HFFc6 (cell line): ENCODE measurements at regions not wholly inside any gene's neighbourhood (a gene's known extent, or its start where the extent isn't known, plus 50 kb on each side); places are given as distances from the start of the nearest gene placed in this dataset.

Source experiments
- DNase-seq: peaks from one replicate; pipeline ENCODE4 v3.0.0-alpha.2; 2018
- H3K27ac Mint-ChIP-seq: 2 replicates; pipeline ENCODE4 v1.8.0; 2020; ENCODE audit warnings: mild to moderate bottlenecking, mixed read lengths
- H3K27me3 Mint-ChIP-seq: 2 replicates; pipeline ENCODE4 v1.8.0; 2021; ENCODE audit warnings: mild to moderate bottlenecking, moderate library complexity, mixed read lengths; ENCODE audit not compliant: insufficient read depth
- H3K36me3 Mint-ChIP-seq: 2 replicates; pipeline ENCODE4 v1.8.0; 2021; ENCODE audit warnings: low read depth, mixed read lengths
- H3K4me1 Mint-ChIP-seq: 2 replicates; pipeline ENCODE4 v1.8.0; 2020; ENCODE audit warnings: low read depth, mixed read lengths
- H3K4me3 Mint-ChIP-seq: 2 replicates; pipeline ENCODE4 v1.8.0; 2020; ENCODE audit warnings: mild to moderate bottlenecking, moderate library complexity, mixed read lengths
- H3K9me3 Mint-ChIP-seq: 2 replicates; pipeline ENCODE4 v1.8.0; 2020; ENCODE audit warnings: mild to moderate bottlenecking, mixed read lengths
- TF ChIP-seq, protein P1 (sequence below): fragments of 200-600 bp; sonication (generic); IDR thresholded peaks from 2 replicates; pipeline ENCODE4 v1.5.0; 2021; ENCODE audit warnings: antibody characterized with exemption, mild to moderate bottlenecking

DNA sequence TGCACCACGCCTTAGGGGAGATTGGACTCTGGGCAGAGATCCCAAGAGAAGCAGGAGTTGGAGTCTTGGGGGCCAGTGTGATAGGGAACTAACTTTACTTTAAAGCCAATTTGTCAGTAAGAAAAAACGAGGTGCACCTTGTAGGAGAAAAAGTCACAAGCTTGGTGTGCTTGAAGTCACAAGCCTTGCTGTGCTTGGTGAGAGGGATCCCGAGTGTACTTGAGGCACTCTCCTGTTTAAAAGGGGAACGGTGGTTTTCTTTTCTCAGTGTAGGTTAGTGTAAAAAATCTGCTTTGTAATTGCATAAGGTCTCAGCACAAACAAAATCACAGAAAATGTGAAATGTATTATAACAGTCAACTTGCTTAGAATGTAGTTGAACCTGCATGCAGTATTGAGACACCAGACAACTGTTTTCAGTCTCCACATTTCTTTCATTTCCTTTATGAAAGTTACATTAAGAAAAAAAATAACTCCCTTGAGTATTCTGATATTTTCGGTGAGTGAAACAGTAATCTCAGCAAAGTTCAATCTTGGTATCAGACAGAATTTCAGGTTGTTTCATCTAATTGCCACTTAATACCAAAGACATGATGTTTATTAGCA lies 111.1 kb upstream of the DUSP22 start:
- Mint-ChIP-seq H3K27me3 (no peaks in the 10 kb centered on the region; the same call in 1 of the 2 replicates), H3K9me3 (peaks cover 30% of the 10 kb centered on the region), H3K4me1 (no peaks in the 10 kb centered on the region; the same call in 1 of the 2 replicates), H3K27ac (no peak overlapping the region), H3K36me3 (peaks cover 8% of the 10 kb centered on the region), H3K4me3 (no peak overlapping the region)
- TF ChIP-seq, protein P1, sequence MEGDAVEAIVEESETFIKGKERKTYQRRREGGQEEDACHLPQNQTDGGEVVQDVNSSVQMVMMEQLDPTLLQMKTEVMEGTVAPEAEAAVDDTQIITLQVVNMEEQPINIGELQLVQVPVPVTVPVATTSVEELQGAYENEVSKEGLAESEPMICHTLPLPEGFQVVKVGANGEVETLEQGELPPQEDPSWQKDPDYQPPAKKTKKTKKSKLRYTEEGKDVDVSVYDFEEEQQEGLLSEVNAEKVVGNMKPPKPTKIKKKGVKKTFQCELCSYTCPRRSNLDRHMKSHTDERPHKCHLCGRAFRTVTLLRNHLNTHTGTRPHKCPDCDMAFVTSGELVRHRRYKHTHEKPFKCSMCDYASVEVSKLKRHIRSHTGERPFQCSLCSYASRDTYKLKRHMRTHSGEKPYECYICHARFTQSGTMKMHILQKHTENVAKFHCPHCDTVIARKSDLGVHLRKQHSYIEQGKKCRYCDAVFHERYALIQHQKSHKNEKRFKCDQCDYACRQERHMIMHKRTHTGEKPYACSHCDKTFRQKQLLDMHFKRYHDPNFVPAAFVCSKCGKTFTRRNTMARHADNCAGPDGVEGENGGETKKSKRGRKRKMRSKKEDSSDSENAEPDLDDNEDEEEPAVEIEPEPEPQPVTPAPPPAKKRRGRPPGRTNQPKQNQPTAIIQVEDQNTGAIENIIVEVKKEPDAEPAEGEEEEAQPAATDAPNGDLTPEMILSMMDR: no peak
- DNase-seq: no peak

DNA sequence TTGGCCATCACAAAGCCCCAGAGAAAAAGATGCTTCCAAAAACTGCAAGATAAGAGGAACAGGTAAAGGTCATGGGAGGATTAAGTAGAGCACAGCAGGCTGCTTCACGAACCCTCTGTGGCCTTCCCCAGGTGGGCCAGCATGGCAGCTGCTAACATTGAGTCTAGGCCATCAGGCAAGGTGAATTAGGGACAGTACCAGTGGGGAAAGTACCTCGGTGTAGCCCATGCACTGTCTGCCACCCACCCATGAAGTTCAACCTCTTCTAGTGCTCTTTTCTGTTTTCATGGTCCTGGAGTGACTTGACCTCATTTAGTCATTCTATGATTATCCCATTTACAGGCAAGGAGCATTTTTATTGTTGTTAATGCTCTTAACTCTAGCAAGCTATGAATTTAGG lies 108.6 kb upstream of the DUSP22 start:
- TF ChIP-seq, protein P1: no peak
- peaks cover 16% of the 10 kb centered on the region for H3K9me3 Mint-ChIP-seq
- no peak overlapping the region for H3K27ac Mint-ChIP-seq
- H3K36me3 Mint-ChIP-seq: peaks cover under 1% of the 10 kb centered on the region; the same call in 1 of the 2 replicates
- no peak for DNase-seq
- peaks cover 7% of the 10 kb centered on the region for H3K27me3 Mint-ChIP-seq
- peaks cover 8% of the 10 kb centered on the region; the same call in 1 of the 2 replicates for H3K4me1 Mint-ChIP-seq
- no peak overlapping the region for H3K4me3 Mint-ChIP-seq

DNA sequence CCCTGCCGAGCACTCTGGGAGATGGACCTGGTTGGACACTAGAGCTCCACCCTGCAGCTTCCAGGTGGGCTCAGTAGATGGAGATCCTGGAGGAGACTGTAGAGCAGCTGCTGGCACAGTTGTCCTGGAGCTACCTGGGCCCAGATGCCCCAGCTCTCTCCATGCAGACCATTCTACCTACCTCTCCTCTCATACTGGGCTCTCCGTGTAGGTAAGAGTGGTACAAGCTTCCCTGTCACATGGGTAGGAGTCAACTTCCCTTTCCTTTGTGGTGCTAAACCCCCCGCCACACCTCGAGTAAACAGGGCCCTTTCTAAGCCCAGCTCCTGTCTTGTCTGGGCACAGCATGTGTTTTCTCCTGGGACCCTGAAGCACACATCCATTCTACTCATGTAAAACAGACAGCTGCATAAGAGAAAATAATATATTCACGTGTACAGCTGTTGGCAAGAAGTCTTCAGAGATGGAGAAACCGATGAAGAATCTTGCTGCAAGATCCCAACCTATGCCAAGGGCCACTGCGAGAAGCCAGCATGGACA lies 108.1 kb upstream of the DUSP22 start:
- H3K36me3 Mint-ChIP-seq: no peaks in the 10 kb centered on the region
- H3K4me3 Mint-ChIP-seq: no peak overlapping the region
- H3K27ac Mint-ChIP-seq: no peak overlapping the region
- H3K27me3 Mint-ChIP-seq: peaks cover 9% of the 10 kb centered on the region
- no peak for DNase-seq
- TF ChIP-seq, protein P1: no peak
- H3K4me1 Mint-ChIP-seq: peaks cover 13% of the 10 kb centered on the region; the same call in 1 of the 2 replicates
- H3K9me3 Mint-ChIP-seq: peaks cover 11% of the 10 kb centered on the region; the same call in 1 of the 2 replicates

GRCh38 chr6:186340-186965 lies 105.8 kb upstream of the DUSP22 start:
- Mint-ChIP-seq H3K4me3 (no peak overlapping the region; the same call in 1 of the 2 replicates), H3K4me1 (peaks cover 15% of the 10 kb centered on the region; the same call in 1 of the 2 replicates), H3K36me3 (no peaks in the 10 kb centered on the region), H3K27ac (no peak overlapping the region), H3K9me3 (no peaks in the 10 kb centered on the region), H3K27me3 (peaks cover 11% of the 10 kb centered on the region)
- TF ChIP-seq, protein P1: no peak
- DNase-seq: no peak

- no peak for DNase-seq
- Mint-ChIP-seq H3K4me1 (peaks cover 15% of the 10 kb centered on the region; the same call in 1 of the 2 replicates), H3K27me3 (peaks cover 11% of the 10 kb centered on the region), H3K36me3 (no peaks in the 10 kb centered on the region), H3K4me3 (no peak overlapping the region), H3K27ac (no peak overlapping the region), H3K9me3 (no peaks in the 10 kb centered on the region)
- TF ChIP-seq, protein P1: no peak
Measured at GRCh38 chr6:187210-187861, 105.0 kb upstream of the DUSP22 start.
